GM19452 (cell line): ENCODE measurements at regions not wholly inside any gene's neighbourhood (a gene's known extent, or its start where the extent isn't known, plus 50 kb on each side); places are given as distances from the start of the nearest gene placed in this dataset.
A peak's percentile ranks its signal among the peaks of the same experiment; 100 is the strongest.

ENCODE experiments used
- ATAC-seq: cut with Tn5 transposase; IDR thresholded peaks from one replicate; pipeline ENCODE4 v1.9.1; 2021; ENCODE audit not compliant: unreplicated experiment

DNA sequence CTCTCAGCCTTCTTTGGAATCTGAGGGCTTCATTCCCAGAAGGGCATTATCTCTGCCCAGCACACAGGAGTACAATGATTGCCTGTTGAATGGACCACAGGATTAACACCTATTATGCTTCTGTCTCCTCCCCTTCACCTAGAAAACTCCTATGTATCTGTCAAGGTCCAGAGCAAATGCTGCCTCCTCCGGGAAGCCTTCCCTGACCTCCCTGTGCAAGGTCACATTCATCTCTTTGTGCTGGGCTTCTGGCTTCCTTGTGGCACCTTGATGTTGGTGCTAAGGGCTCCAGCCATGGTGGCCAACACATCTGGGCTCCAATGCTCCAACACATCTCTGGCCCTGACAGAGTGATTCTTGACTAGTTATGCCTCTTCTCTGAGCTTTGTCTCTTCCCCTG lies 49.9 kb upstream of the ATP2B2 start:
- no peak for ATAC-seq

DNA sequence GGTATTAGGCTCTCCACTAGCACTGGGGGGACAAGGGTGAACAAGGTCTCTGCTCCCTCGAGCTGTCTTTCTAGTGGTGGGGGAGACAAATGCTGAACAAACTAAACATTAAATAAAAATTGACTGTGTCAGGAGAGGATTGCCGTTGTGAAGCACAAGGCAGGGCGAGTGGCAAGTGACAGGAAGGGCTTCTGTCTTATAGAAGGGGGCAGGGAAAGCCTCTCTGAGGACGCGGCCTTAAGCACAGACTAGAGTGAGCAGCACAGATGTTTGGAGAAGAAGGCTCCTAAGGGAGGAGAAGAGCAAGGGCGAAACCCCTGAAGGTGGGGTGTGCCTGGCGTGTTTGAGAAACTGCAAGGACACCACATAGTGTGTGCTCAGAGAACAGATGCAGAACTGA lies 50.9 kb upstream of the ATP2B2 start:
- ATAC-seq: no peak

DNA sequence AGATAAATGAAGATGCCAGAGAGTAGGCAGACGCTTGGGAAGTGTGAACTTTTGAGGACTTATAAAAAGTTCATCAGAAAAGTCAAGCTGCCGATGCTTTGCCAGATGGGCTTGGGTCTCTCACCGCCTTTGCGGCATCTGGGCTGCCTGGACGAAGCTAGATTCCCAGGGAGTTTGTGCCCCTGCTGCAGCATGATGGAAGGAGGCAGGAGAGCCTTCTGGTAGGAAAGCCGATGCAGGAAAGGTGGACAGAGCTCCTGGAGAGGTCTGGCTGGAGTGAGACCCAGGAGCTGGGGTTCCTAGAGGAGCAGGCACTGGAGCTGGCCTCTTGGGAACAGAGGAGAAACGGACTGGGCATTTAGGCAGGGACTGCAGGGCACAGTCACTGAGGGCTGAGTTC lies 51.9 kb upstream of the ATP2B2 start:
- no peak for ATAC-seq

DNA sequence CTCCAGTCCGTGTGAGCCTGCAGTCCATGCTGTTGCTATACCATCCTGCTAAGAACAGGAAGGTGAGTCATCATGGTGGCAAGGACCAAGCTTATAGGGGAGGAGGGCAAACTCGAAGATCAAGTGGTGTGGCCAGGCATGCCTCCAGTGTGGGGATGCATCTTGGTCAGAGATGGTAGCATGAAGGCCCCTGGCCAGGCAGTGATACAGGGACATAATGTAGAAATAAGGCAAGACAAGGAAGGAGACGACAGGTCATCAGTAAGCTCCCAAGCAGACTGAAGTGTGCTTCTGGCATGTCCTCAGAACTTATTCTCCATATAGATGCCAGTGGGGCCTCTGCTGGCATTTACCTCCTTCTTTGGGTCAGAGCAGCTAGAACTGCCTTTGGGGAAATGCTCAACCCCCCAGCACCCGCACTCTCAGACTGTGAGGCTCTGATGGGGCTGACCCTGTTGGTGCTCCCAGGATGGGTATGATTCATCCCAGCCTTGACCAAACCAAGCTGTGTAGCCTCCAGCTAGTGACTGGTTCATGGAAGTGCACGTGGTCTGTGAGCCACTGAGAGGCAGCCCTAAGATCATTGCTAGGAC lies 52.5 kb upstream of the ATP2B2 start:
- no peak for ATAC-seq

DNA sequence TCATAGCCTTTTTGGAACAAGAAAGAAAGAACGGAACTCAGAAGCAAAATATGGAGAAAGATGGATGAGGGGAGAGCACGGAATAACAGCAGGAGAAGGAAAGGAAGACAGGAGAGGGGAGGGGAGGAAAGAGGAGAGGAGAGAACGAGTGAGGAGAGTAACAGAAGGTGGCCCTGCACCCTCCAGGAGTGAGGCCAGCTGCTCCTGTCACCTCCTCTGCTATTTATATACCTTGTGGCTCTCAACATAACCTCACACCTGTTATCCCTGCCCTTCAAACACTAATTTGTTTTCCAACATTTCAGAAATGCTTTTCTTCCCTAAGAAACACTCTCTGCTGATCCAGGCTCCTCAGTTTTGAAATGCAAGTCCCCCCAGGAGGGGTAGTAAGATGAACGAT lies 53.4 kb upstream of the ATP2B2 start:
- no peak for ATAC-seq

DNA sequence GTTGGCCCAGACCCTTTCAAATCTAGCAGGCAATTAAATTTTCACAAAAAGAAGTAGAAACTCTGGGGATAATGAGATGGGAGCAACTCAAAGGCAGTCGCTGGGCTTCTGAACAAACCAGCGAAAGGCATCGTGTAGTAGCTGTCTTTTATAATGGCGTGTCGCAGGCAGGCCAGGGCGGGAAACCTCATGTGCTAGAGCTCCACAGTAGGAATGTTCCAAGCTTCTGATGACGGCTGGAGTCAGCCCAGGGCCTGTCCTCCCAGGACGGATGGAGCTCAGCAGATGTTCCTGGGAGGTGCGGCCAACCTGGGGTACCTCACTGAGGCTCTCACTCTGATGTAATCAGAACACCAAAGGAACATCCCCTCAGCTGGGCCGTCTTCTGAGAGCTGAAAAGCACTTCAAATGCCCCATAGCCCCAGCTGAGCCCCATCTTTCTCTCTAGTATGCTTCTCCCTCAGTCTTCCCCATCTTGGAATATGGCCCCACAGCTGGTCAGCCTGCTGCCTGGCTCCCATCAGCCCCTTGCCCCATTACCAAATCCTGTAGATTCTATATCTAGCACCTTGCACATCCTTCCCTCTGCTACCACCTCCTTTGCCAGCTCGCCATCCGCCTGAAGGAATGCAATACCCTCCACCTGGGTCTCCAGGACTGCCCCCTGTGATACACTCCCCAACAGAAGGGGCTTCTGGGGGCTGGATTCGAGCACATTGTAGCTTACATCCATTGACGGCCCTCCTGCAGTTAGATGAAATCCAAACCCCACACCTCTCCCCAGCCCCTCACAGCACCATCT lies 54.9 kb upstream of the ATP2B2 start:
- ATAC-seq: no peak

DNA sequence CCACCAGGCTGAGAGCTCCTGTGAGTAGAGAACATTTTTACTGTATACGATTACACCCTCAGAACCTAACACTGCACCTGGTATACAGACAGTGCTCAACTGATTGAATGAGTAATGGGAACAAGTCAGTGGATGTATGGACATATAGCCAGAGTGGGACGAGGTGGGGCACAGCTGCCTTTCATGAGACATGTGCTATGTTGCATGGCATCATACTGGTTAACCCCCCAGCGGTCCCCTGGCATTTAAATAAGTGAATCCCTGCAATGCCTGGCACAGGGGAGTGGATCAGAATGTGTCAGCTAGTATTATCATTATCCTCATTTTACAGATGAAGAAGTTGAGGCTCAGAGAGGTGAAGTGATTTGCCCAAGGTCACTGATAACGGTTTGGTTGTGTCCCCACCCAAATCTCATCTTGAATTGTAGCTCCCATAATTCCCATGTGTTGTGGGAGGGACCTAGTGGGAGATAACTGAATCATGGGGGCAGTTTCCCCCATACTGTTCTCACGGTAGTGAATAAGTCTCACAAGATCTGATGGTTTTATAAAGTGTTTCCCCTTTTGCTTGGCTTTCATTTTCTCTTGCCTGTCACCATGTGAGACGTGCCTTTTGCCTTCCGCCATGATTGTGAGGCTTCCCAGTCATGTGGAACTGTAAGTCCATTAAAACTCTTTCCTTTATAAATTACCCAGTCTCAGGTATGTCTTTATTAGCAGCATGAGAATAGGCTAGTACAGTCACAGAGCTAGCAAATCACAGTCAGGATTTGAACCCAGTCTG lies 56.0 kb upstream of the ATP2B2 start:
- no peak for ATAC-seq

DNA sequence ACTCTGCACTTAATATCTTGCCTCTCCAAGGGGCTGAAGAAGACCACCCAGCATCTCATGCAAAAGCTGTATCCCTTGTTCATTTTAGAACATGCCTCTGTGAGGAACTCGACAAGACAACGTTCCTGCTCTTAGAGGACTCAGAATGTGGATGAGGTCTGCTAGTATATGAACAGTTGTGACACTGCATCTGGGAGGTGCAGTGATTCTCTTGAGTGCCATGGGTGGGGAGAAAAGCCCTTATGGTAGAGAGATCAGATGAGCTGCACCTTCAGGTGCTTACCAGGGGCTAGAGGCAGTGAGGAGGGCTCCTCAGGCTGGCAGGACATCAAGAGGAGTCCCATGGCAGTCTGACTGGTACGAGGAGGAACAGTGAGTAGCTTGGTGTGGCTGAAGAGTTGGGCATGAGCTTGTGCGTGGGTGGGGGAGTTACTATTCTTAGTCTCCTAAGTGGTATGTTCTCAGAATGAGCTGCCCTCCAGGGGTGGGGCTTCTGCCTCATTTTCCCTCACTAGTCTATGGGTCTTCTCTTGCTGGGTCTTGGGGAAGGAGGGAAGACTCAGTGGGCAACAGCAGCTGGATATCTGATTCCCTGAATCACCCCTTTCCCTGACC lies 56.7 kb upstream of the ATP2B2 start:
- ATAC-seq: no peak

DNA sequence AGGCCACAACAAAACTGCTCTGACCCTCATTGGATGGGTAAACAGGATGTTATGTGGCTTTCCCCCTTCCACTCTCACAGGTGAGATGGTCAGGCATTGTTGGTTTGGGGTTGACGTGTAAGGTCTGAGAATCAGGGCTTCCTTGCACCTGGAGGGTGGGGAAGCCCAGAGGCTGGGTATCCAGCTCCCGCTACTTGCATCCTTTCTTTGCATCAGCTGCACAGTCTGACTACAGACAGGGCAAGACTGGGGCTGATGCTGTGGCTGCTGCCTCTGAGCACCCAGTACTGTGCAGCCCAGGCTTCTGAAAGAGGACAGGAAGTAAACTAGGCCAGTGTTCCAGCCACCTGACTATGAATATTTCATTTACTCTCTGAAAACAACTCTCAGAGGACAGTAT lies 58.0 kb upstream of the ATP2B2 start:
- peak; percentile 80 for ATAC-seq

DNA sequence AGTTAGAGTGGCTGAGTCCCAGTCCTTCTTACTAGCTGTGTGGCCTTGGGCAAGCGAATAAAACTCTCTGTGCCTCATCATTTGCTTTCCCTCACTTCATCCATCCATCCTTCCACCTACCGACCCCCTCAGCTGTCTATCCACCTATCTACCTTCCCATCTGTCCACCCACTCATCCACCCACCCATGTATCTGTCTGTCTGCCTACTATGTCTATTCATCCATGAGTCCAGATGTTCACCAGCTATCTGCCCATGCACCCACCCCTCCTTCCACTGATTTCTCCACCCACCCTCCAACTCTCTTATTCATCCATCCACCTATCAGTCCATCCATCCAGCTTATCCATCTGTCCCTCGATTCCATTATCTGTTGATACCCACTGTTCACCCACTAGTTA lies 60.4 kb upstream of the ATP2B2 start:
- ATAC-seq: no peak

DNA sequence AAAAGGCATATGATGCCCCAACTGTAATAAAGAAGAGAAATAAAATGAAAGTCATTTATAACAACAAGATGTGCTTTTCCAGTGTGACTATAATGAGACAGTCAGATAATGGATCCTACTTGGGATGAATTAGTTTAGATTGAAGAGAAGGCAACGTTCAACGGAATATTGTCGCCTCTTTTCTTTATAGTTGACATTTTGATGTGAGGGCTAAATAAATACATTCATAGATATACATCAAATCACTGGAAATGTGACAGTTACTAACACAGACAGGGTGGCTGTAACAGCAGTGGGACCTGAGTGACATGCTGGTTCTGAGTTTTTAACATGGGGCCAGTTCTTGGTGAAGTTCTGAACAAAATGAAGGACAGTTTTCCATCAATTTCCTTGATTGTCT lies 61.1 kb upstream of the ATP2B2 start:
- no peak for ATAC-seq

DNA sequence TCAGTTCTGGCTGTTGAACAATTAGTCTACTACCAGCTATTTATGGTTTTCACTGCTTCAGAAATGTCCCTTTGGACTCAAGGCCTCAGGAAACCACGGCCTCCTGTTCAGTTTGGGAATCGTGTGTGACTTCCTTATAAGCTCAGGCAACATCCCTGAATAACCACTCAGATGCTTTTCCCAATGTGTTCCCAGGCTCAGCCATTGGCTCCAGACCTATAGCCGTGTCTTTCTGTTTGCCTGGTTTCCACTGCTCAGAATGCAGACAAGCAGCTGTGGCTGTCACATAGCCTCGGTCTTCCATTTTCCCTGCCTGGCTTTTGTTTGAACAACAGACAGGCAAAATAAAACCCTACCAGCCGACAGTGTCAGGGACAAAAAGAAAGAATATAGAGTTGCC lies 63.2 kb upstream of the ATP2B2 start:
- ATAC-seq: no peak

DNA sequence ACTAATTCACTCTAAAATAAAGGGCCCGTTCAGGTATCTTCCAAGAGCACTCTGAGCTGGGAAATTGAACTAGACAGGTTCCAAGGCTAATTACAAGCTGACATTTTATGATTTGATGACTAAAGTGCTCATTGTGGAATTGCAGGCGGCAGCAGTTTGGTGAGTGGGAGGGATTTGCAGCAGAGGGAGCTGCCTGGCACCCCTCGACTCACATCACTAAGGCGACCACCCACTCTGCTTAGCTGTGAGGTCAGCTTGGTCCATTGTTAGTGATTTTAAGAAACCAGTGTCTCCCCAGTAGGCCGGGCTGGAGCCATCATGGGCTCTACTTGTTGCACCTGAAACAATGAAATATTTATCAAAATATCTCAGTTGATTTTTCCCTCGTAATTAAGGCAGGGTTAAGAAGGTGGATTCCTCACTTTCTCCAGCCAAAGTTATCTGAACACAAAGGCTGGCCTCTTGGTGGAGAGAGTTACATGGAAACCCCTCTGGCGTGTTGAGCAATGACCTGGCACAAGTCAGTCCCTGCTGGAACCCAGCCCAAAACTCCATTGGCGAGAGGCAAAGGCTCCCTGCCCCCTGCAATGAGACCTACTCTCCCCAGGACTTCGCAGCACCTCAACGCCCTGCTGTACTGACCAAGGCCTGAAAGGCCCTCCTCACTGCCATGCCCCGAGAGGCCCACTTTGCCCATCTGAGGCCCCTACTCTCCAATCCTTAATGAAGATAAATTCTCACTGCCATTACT lies 65.0 kb upstream of the ATP2B2 start:
- no peak for ATAC-seq

DNA sequence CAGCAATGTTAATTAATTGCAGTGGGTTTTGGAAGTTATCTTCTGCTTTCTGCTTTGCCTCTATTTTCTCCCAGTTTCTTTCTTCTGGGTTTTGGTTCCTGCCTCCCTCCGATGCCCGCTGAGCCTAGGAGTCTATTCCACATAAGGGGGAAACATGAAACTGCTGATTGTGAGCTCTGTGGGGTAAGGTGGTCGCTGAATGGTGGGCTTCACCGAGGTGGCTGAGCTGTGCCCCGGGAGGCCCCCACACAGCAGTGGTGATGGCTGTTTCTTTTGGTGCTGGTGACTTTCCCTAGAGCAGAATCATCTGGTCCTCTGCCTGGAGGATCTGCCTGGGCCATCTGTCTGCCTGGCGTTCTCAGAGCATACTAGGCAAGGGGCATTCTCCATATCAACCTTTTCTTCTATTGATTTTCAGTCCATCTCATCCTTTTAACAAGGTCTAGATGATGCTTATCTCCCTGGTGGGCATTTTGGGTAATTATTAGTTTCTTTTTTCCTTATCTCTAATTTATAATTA lies 68.8 kb upstream of the ATP2B2 start:
- no peak for ATAC-seq

DNA sequence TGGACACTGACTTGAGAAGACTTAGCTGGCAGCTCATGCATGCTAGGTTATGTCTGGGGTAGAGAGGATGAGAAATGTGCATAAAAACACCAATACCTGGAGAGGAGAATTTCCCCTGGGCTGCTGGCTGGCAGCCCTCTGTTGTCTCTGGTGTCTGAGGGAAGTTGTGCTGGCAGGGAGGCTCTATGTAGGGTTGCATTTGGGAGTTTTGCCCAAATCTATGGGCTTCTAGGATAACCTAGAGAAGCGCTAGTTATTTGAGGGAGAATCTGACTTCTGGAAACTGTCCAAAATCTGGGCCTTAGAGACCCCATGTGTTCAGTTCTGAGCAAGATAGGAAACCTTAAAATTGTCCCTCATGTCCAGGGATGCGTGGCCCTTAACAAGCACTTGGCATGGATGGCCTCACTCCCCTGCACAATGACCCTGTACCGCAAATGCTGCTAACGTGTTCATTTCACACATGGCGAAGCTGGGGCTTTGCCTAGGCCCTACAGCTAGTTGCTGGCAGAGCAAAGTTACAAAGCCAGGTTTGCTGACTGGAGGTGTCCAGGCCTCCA lies 70.3 kb upstream of the ATP2B2 start:
- no peak for ATAC-seq

DNA sequence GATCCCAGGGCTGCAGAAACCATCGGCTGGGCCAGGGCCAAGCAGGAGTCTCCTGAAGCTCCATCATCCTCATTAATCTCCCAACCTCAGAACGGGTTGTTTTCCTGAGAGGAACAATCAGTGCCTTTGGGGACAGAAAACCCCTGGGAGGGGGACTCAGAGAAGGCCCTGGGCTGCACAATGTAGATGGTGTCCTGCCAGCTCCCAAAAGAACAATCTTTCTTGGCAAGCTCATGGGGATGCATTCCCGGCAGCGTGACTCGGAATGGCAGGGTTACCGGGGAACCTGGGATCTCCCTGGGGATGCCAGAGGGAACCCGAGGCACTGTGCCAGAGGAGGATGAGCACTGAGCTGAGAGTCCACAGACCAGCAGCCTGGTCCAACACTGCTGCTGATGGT lies 72.1 kb upstream of the ATP2B2 start:
- no peak for ATAC-seq

DNA sequence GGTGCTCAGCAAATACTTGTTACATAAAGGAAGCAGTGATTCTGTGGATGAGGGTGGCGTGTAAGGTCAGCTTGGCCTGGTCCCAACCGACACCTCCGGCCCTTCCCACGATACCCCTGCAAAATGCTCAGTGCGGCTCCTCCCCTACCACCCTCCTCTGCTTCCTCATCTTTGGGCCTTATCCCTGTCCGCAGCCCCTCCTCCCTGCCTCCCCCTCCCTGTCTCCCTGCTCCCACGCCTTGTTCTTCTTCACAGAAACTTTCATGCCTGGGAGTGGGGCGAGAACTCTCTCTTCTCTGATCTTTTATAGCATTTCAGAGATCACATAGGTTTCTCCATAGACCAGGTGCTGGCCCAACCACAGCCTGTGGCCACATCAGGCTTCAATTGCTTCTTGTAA lies 75.0 kb upstream of the ATP2B2 start:
- no peak for ATAC-seq

DNA sequence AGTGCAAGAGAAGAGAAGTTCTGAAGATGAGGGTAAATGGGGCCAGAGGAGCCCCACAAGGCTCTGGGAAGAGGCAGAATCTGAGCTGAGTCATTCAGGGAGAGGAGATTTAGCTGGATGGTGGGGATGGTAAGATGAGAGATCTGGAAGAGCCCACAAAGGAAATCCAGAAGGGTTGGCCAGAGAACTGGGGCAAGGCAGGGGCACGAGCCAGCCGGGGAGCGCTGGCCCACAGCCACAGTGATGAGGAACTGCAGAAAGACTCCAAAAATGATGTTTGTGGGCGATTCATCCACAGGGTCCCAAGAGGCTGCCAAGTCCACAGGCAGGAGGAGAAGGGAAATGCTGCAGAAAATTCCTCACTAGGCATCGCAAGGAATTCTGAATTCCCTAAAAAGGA lies 75.9 kb upstream of the ATP2B2 start:
- no peak for ATAC-seq

DNA sequence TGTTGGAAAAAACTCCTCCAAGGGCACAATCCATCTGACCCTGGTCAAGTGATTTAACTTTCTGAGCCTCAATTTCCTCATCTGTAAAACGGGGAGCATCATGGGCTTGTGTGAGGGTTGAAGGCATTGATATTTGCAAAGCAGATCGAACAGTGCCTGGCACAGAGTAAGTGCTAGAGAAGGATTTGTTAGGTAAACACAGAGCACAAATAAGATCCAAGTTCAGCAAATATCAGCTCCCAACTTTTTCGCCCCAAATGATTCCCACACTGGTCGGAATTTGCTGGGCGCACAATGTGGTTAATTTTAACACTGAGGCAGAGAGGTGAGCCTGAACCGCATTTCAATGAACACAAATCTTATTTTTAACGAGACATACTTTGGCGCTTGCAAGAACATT lies 76.3 kb upstream of the ATP2B2 start:
- no peak for ATAC-seq

DNA sequence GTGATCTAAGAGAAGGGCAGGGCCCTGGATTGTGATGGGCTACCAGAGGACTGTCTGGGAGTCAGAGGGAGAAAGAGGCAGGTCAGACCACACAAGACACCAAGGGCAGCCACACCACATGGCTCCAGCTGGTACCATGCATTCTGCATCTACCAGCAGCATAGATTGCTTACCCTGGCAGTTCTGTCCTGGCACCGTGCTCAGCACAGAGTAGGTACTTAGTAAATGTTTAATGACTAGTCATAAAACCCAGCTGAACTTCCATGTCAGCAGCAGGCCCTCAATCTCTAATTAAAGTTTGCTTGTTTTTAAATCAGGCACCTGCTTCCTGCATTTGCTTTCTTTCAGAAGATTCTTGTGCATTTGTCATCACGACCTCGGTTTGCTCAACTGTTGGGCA lies 77.3 kb upstream of the ATP2B2 start:
- no peak for ATAC-seq
